NCI-H345 (cell line): ENCODE measurements at regions not wholly inside any gene's neighbourhood (a gene's known extent, or its start where the extent isn't known, plus 50 kb on each side); places are given as distances from the start of the nearest gene placed in this dataset.

ENCODE experiments used
- DNase-seq: peaks from one replicate; lab custom pipeline; 2025; lab: John Stamatoyannopoulos, UW

- no peak for DNase-seq
Measured at GRCh38 chr12:17809206-17809605, 280.8 kb downstream of the RERGL start.

GRCh38 chr12:17802657-17803641, 287.0 kb downstream of the RERGL start:
- DNase-seq, result no peak

DNA sequence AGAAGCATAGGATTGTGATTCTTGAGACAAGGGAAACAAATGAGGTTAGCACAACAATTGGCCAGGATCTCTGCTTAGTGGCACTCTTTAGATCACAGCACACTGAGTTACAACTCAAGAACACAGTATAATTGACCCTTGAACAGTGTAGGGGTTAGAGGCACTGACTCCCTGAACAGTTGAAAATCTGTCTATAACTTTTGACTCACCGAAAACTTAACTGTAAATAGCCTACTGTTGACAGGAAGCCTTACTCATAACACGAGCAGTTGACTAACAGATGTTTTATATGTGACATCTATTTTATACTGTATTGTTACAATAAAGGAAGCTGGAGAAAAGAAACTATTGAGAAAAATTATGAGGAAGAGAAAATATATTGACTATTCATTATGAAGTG, 296.1 kb downstream of the RERGL start:
- no peak for DNase-seq

GRCh38 chr12:17778242-17778641, 311.8 kb downstream of the RERGL start:
- no peak for DNase-seq

GRCh38 chr12:17763366-17763765, 326.6 kb downstream of the RERGL start:
- DNase-seq, result no peak

- no peak for DNase-seq
Measured at GRCh38 chr12:17759982-17760381, 330.0 kb downstream of the RERGL start.
